Lower lobe of right lung (tissue), 2 donors: ENCODE measurements at regions not wholly inside any gene's neighbourhood (a gene's known extent, or its start where the extent isn't known, plus 50 kb on each side); places are given as distances from the start of the nearest gene placed in this dataset.

Source experiments
- ATAC-seq, 2 donors: fragments of 200-7000 bp; cut with Tn5 transposase; one replicate each; pipeline ENCODE4 v1.9.1; 2020 to 2022; ENCODE audit warnings: mild to moderate bottlenecking in 2 of 2, moderate library complexity in 2 of 2
- DNase-seq: peaks from one replicate; pipeline ENCODE4 v3.0.0-alpha.2; 2020
- H3K27ac ChIP-seq: fragments of 200-600 bp; one replicate; pipeline ENCODE4 v1.8.0; 2022
- H3K27me3 ChIP-seq: fragments of 200-600 bp; one replicate; pipeline ENCODE4 v1.8.0; 2022; ENCODE audit warnings: low read depth
- H3K36me3 ChIP-seq: fragments of 200-600 bp; one replicate; pipeline ENCODE4 v1.8.0; 2022; ENCODE audit warnings: mild to moderate bottlenecking
- H3K4me1 ChIP-seq: fragments of 200-600 bp; one replicate; pipeline ENCODE4 v1.8.0; 2022
- H3K4me3 ChIP-seq: fragments of 200-600 bp; one replicate; pipeline ENCODE4 v1.8.0; 2022; ENCODE audit warnings: mild to moderate bottlenecking
- H3K9me3 ChIP-seq: fragments of 200-600 bp; one replicate; pipeline ENCODE4 v1.8.0; 2022
- intact Hi-C: fragments of 100-400 bp; cut with DNase I; formaldehyde crosslinking; loops from one replicate; pipeline ENCODE4 v1.11.0; 2022
- TF ChIP-seq, protein P1 (sequence below): fragments of 200-600 bp; IDR thresholded peaks from one replicate; pipeline ENCODE4 v1.8.0; 2022; ENCODE audit warnings: antibody characterized with exemption, mild to moderate bottlenecking
- donor health status: DM: no; HTN: yes; CAD: no; lungs with severe emphysema.

DNA sequence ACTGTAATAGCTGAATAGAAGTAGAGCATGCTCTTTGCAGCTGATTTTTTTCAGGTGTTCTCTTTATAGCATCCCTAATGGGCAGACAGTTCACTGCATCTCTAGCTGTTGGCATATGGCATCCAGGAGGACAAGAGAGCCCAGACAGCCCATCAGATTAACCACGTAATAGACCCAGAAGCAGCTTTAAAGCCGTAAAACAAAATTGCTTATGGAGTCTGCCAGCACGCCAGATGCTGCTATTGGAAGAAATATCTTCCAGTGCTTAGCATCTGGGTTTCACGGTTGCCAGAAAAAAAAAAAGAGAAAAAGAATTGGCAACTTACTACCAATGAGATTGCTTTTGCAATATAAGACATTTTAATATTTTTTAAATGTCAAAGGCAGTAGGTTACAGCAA lies 869.4 kb upstream of the NUDT12 start:
- H3K9me3 ChIP-seq, result no peaks in the 10 kb centered on the region
- intact Hi-C loops, result no loop called here
- H3K27me3 ChIP-seq, result no peaks in the 10 kb centered on the region
- no peak overlapping the region for H3K4me3 ChIP-seq
- no peaks in the 10 kb centered on the region for H3K36me3 ChIP-seq
- ATAC-seq, result no peak
- TF ChIP-seq, protein P1, sequence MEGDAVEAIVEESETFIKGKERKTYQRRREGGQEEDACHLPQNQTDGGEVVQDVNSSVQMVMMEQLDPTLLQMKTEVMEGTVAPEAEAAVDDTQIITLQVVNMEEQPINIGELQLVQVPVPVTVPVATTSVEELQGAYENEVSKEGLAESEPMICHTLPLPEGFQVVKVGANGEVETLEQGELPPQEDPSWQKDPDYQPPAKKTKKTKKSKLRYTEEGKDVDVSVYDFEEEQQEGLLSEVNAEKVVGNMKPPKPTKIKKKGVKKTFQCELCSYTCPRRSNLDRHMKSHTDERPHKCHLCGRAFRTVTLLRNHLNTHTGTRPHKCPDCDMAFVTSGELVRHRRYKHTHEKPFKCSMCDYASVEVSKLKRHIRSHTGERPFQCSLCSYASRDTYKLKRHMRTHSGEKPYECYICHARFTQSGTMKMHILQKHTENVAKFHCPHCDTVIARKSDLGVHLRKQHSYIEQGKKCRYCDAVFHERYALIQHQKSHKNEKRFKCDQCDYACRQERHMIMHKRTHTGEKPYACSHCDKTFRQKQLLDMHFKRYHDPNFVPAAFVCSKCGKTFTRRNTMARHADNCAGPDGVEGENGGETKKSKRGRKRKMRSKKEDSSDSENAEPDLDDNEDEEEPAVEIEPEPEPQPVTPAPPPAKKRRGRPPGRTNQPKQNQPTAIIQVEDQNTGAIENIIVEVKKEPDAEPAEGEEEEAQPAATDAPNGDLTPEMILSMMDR, result no peak
- no peaks in the 10 kb centered on the region for H3K4me1 ChIP-seq
- DNase-seq, result no peak
- H3K27ac ChIP-seq, result no peak overlapping the region

- no peak overlapping the region for H3K27ac ChIP-seq
- no peaks in the 10 kb centered on the region for H3K9me3 ChIP-seq
- no peaks in the 10 kb centered on the region for H3K4me1 ChIP-seq
- ATAC-seq, result no peak
- no peak overlapping the region for H3K4me3 ChIP-seq
- TF ChIP-seq, protein P1, result no peak
- H3K27me3 ChIP-seq, result no peaks in the 10 kb centered on the region
- H3K36me3 ChIP-seq, result no peaks in the 10 kb centered on the region
- DNase-seq, result no peak
- intact Hi-C loops, result no loop called here
These were observed 868.5 kb upstream of the NUDT12 start for GRCh38 chr5:104431002-104431620.

DNA sequence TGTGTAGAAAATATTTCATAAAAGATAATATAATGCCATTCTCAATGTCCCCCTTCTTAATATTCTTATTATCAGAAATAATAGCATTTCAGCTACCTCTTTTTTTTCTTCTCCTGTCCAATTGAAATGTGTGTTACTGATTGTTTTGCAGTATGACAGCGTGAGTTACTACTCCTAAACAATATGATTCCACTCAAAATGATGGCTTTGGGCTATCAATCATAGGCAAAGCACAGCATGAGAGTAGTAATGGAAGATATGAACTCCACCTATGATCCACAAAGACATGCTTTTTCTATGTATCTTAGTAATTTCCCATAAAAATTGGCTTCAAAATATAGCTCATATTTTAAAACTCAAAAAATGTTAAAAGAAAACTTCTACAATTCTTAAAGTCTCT lies 867.3 kb upstream of the NUDT12 start:
- ATAC-seq, result no peak
- no peak overlapping the region for H3K4me3 ChIP-seq
- TF ChIP-seq, protein P1, result no peak
- intact Hi-C loops, result no loop called here
- H3K27ac ChIP-seq, result no peak overlapping the region
- no peaks in the 10 kb centered on the region for H3K36me3 ChIP-seq
- H3K9me3 ChIP-seq, result no peaks in the 10 kb centered on the region
- H3K27me3 ChIP-seq, result no peaks in the 10 kb centered on the region
- no peaks in the 10 kb centered on the region for H3K4me1 ChIP-seq
- no peak for DNase-seq

DNA sequence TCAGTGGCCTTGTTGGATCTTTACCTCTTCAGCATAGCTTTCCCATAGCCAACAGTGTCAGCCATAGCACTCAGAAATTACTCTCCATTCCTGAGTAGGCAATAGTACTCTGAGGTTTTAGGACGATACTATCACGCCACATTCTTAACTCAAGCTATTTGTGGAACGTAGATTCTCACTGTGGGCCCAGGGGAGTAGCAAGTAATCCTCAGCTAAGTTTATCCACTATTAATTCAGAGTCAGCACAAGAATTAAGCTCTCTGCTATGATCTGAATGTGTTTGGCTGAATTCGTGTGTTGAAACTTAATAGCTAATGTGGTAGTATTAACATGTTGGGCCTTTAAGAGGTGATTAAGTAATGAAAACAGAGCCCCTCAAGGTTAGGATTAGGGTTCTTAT lies 858.8 kb upstream of the NUDT12 start:
- intact Hi-C loops, result no loop called here

GRCh38 chr5:104418056-104418455 lies 855.5 kb upstream of the NUDT12 start:
- no peaks in the 10 kb centered on the region for H3K27me3 ChIP-seq
- TF ChIP-seq, protein P1, result no peak
- H3K27ac ChIP-seq, result no peak overlapping the region
- ATAC-seq, result no peak
- no peaks in the 10 kb centered on the region for H3K36me3 ChIP-seq
- no peak overlapping the region for H3K4me3 ChIP-seq
- no peaks in the 10 kb centered on the region for H3K4me1 ChIP-seq
- no peaks in the 10 kb centered on the region for H3K9me3 ChIP-seq
- no peak for DNase-seq
- intact Hi-C loops, result no loop called here

More for the DNA sequence above, 858.8 kb upstream of the NUDT12 start:
- DNase-seq (no peak), ATAC-seq (no peak)
- Histone ChIP-seq H3K27ac (no peak overlapping the region), H3K9me3 (no peaks in the 10 kb centered on the region), H3K36me3 (no peaks in the 10 kb centered on the region), H3K4me1 (no peaks in the 10 kb centered on the region), H3K27me3 (no peaks in the 10 kb centered on the region), H3K4me3 (no peak overlapping the region)
- TF ChIP-seq, protein P1, result no peak
